GM12872 (cell line): ENCODE measurements at regions not wholly inside any gene's neighbourhood (a gene's known extent, or its start where the extent isn't known, plus 50 kb on each side); places are given as distances from the start of the nearest gene placed in this dataset.

ENCODE experiments used
- CTCF ChIP-seq: IDR thresholded peaks from 3 replicates; pipeline ENCODE4 v1.5.1; 2011; ENCODE audit warnings: low read depth, mild to moderate bottlenecking, low read length, moderate library complexity; ENCODE audit not compliant: insufficient read depth

- TF ChIP-seq CTCF, result no peak
Observed at GRCh38 chr13:44293908-44294735, 79.5 kb upstream of the SERP2 start.

- no peak for TF ChIP-seq CTCF
Observed at GRCh38 chr13:44294876-44295275, 78.7 kb upstream of the SERP2 start.

GRCh38 chr13:44296856-44297255 lies 76.8 kb upstream of the SERP2 start:
- TF ChIP-seq CTCF, result no peak

GRCh38 chr13:44298314-44298713 lies 75.3 kb upstream of the SERP2 start:
- no peak for TF ChIP-seq CTCF

- TF ChIP-seq CTCF, result no peak
Observed at GRCh38 chr13:44299152-44299943, 74.3 kb upstream of the SERP2 start.

GRCh38 chr13:44300895-44301638 lies 72.6 kb upstream of the SERP2 start:
- TF ChIP-seq CTCF, result no peak

- no peak for TF ChIP-seq CTCF
Observed at GRCh38 chr13:44301639-44302015, 72.0 kb upstream of the SERP2 start.
